GM12873 (cell line): ENCODE measurements at regions not wholly inside any gene's neighbourhood (a gene's known extent, or its start where the extent isn't known, plus 50 kb on each side); places are given as distances from the start of the nearest gene placed in this dataset.

ENCODE experiments used
- TF ChIP-seq, protein P1 (sequence below): IDR thresholded peaks from 2 replicates; pipeline ENCODE4 v1.5.1; 2012; ENCODE audit warnings: low read depth, mild to moderate bottlenecking, moderate library complexity, low read length, control low read depth; ENCODE audit not compliant: insufficient read depth; ENCODE audit errors: missing control alignments

DNA sequence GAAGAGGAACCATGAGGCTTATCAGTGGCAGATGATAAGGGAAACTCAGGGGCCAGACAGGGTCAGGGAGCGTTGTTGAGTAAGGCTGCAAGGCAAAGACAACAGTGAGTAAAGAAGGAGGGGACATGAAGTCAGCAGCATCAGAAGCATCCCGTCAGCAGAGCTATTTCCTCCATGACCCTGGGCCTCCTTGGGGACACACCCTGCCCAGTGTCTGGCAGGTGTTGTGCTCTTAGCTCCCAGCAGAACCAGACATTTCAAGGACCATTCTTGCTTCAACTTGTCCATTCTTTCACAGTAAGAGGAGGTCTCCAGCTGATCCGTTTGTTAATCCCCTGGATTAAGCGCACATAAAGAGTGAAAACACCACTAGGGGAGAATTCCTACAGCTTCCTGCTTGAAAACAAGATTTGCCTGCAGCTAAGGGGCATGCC lies 88.7 kb upstream of the MEIS1 start:
- TF ChIP-seq, protein P1, sequence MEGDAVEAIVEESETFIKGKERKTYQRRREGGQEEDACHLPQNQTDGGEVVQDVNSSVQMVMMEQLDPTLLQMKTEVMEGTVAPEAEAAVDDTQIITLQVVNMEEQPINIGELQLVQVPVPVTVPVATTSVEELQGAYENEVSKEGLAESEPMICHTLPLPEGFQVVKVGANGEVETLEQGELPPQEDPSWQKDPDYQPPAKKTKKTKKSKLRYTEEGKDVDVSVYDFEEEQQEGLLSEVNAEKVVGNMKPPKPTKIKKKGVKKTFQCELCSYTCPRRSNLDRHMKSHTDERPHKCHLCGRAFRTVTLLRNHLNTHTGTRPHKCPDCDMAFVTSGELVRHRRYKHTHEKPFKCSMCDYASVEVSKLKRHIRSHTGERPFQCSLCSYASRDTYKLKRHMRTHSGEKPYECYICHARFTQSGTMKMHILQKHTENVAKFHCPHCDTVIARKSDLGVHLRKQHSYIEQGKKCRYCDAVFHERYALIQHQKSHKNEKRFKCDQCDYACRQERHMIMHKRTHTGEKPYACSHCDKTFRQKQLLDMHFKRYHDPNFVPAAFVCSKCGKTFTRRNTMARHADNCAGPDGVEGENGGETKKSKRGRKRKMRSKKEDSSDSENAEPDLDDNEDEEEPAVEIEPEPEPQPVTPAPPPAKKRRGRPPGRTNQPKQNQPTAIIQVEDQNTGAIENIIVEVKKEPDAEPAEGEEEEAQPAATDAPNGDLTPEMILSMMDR, result no peak

DNA sequence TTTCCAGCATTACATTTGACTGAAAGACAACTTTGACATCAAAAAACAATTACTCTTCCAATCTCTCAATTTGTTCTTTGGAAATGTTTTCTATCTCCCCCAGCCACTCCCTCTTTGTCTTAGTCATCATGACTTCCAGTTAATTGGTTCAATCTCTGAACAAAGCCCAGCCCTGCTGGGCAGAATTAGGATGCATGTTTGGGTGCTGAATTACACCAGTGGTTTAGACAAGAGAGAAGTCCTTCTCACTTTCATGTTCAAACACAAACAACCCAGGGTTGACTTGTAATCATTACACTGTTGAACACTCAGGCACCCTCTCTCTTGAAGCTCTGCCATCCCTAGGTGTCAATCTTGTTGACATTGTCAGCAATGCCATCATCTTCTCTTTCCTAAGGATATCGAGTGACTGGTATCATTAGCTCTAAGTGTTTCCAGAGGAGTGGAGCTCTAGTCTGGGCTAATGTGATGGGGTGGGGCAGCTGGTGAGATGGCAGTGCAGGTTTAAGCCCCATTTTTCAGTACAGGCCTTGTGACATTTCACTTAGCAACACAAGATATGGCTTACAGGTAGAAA lies 90.8 kb upstream of the MEIS1 start:
- TF ChIP-seq, protein P1, result no peak

DNA sequence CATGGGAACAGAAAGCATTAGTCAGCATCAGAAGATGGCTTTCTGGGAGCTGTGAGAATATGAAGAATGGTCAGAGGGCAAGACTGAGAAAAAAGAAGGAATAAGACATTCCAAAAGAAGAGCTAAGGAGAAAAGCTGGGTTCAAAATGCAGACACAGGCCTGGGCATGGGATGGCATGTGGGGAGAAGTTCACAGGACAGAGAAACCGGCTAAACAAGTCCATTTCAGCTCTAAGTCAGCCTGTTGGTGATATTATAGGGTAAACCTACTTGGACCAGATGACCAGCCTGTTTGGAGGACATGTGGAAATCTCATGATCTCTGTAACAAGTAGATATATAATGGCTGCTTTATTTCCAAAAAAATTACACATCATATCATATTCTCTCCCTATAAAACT lies 91.7 kb upstream of the MEIS1 start:
- TF ChIP-seq, protein P1, result no peak

DNA sequence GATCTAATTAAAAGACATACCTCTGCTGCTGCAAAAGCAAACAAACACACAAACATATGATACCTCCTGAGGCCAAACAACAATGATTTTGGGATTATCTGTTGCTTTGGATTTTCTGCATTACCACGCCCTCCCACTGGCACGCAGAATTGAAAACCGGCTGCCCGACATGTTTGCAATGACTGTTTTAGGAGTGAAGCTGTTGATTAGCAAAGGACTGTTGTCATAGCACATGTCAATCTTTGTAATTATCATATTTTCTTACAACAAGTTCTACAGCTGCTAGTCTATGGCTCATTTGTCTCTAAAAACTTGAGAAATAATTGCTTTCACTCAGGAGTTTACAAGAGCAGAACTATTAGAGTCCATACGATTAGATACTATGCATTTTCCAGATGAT lies 94.4 kb upstream of the MEIS1 start:
- TF ChIP-seq, protein P1, result no peak

DNA sequence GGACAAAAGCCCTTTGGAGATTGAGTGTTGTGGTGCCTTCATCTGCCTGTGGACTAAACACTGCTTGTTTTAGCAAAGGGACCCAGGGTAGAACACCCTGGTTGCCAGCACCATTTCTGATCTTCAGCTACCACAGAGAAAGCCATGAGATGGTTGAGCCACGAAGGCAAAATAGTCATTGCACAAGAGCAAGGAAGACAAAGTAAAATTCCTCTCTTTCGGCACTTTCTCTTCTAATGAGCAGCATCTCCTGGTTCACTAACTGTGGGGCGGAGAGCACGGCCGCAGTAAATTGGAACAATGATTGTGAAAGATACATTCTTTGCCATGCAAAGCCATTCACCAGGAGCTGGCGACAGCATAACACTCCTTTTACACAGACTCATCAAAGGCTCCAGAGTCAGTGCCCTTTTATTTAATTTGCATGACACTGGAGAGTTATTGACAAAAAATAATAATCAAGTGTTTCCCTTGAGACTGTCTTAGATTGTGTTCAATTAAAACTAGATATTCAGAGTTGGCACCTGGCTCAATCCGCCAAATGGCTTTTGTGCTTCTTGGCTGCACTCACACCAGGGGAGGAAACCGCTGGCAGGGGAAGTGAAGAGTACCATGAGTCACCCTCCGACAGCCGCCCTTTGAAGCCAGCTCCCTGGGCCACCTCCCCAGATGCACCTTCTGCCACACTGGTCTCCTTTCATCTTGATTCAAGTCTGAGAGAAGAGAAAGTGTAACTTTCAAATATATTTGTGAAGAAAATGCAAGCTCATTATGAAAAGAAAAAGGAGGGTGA lies 100.5 kb upstream of the MEIS1 start:
- TF ChIP-seq, protein P1, result no peak

DNA sequence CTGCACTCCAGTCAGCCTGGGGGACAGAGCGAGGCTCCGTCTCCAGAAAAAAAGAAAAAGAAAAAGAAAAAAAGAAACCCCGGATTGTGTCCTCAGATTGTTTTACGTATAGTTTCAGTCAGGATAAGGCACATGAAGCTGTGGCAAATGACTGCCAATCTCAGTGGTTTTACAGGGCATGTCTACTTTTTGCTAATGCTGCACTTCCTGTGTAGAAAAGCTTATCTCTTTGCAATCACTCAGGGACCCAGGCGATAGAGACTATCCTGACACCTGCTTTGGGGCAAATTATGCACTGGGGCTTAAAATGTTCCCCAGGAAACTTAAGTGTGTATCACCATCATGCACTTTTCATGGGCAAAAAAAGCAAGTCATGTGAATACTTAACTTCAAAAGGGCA lies 103.7 kb upstream of the MEIS1 start:
- TF ChIP-seq, protein P1, result no peak

DNA sequence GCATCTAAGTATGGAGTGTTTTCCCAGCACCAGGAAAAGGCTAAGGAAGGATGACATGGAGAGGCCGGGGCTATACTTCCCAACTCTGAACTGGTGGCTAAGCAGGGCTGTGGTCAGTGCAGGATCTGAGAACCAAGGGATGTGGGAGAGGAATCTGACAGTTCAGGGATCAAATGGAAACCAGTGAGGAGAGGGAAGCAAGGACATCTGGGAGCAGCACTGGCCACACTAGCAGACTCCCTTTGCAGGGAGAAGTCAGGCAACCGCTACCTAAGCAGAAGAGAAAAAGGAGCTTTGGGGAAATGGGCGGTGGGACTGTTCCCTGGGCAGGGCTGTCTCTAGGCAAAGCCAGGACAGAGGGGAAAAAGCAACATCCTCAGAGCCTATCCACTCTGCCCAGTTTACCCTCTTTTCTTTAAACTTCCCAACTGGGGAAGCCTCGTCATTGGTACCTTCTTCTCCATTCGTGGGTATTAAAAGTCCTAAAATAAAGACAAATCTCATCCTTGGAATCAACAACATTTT lies 105.8 kb upstream of the MEIS1 start:
- TF ChIP-seq, protein P1, result no peak
